ENCODE measurements at regions not wholly inside any gene's neighbourhood (a gene's known extent, or its start where the extent isn't known, plus 50 kb on each side); places are given as distances from the start of the nearest gene placed in this dataset.

GRCh38 chr15:29333261-29333660, 63.6 kb upstream of the NSMCE3 start:
- TF ChIP-seq, protein P1, sequence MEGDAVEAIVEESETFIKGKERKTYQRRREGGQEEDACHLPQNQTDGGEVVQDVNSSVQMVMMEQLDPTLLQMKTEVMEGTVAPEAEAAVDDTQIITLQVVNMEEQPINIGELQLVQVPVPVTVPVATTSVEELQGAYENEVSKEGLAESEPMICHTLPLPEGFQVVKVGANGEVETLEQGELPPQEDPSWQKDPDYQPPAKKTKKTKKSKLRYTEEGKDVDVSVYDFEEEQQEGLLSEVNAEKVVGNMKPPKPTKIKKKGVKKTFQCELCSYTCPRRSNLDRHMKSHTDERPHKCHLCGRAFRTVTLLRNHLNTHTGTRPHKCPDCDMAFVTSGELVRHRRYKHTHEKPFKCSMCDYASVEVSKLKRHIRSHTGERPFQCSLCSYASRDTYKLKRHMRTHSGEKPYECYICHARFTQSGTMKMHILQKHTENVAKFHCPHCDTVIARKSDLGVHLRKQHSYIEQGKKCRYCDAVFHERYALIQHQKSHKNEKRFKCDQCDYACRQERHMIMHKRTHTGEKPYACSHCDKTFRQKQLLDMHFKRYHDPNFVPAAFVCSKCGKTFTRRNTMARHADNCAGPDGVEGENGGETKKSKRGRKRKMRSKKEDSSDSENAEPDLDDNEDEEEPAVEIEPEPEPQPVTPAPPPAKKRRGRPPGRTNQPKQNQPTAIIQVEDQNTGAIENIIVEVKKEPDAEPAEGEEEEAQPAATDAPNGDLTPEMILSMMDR (IDR thresholded peaks at IDR 0.05): no peak
- TF ChIP-seq POLR2AphosphoS5 (IDR thresholded peaks at IDR 0.05) (no peak), POLR2A (IDR thresholded peaks at IDR 0.05) (no peak), EP300 (IDR thresholded peaks at IDR 0.05) (no peak)

All from stomach (tissue), 4 donors.